ENCODE measurements at regions not wholly inside any gene's neighbourhood (a gene's known extent, or its start where the extent isn't known, plus 50 kb on each side); places are given as distances from the start of the nearest gene placed in this dataset.
A peak's percentile ranks its signal among the peaks of the same experiment; 100 is the strongest.

DNA sequence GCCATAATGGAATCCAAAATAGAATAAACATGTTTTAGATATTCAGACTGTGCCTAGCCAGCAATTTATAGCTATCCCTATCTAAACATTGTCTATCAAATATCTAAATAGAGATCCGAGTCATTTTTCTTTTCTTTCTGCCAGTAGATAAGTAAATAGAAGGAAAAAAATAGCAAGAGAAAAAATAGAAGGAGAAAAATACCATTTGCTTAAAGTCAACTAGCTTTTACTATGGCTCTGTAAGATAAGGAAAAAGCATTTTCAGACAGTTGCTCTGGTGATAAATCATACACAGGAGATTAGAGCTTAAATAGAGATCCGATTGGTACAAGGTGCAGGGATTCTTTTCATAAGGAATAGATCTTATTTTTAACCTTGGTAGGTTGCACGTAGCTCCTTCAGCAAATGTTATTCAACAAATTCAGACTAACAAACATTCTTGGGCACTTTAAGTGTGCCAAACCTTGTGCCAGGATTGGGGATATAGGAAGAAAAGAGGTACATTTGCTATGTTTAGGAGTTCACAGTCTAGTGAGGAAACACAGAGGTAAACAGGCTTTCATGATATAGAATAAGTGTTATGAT is 70.1 kb upstream of the CCDC190 start:
- H3K4me1 ChIP-seq (ENCODE audit: control insufficient read depth, extremely low read depth, insufficient read depth, low read length): no peaks in the 10 kb centered on the region
- no peak overlapping the region for H3K4me2 ChIP-seq (ENCODE audit: control insufficient read depth, extremely low read depth, insufficient read depth, low read depth, low read length)
- no peaks in the 10 kb centered on the region for H3K9me3 ChIP-seq (ENCODE audit: control insufficient read depth, low read depth, low read length)
- no peak overlapping the region for H3K27ac ChIP-seq (ENCODE audit: control insufficient read depth, insufficient read depth, low read length)
- no peak for TF ChIP-seq EZH2 (IDR thresholded peaks at IDR 0.05; ENCODE audit: low read length)
- TF ChIP-seq, protein P1, sequence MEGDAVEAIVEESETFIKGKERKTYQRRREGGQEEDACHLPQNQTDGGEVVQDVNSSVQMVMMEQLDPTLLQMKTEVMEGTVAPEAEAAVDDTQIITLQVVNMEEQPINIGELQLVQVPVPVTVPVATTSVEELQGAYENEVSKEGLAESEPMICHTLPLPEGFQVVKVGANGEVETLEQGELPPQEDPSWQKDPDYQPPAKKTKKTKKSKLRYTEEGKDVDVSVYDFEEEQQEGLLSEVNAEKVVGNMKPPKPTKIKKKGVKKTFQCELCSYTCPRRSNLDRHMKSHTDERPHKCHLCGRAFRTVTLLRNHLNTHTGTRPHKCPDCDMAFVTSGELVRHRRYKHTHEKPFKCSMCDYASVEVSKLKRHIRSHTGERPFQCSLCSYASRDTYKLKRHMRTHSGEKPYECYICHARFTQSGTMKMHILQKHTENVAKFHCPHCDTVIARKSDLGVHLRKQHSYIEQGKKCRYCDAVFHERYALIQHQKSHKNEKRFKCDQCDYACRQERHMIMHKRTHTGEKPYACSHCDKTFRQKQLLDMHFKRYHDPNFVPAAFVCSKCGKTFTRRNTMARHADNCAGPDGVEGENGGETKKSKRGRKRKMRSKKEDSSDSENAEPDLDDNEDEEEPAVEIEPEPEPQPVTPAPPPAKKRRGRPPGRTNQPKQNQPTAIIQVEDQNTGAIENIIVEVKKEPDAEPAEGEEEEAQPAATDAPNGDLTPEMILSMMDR (optimal IDR thresholded peaks at IDR 0.05 in 1 of 3, IDR thresholded peaks at IDR 0.05 in 1 of 3, conservative IDR thresholded peaks at IDR 0.05 in 1 of 3; ENCODE audit: extremely low read depth in 1 of 3, insufficient read depth in 2 of 3, low read length in 3 of 3): no peak
- H3K27me3 ChIP-seq (ENCODE audit: control insufficient read depth, extremely low read depth, insufficient read depth, low read length): no peaks in the 10 kb centered on the region
- H3K9me1 ChIP-seq (ENCODE audit: control insufficient read depth, extremely low read depth, insufficient read depth, low read length): no peaks in the 10 kb centered on the region
- H3K4me3 ChIP-seq (ENCODE audit: control insufficient read depth in 2 of 3, extremely low read depth in 1 of 3, insufficient read depth in 2 of 3, low read depth in 1 of 3, low read length in 3 of 3): no peak overlapping the region
- H3K9ac ChIP-seq (ENCODE audit: control insufficient read depth, extremely low read depth, insufficient read depth, low read length): no peak overlapping the region
- H3K79me2 ChIP-seq (ENCODE audit: control insufficient read depth, insufficient read depth, low read length): no peaks in the 10 kb centered on the region
- no peak for FAIRE-seq
- dilution Hi-C loops (cut with MboI; ENCODE audit: extremely low pct_ligation_motif_present, low sequenced_read_pairs): no loop called here
- DNase-seq (ENCODE audit: low read depth, low spot score): no peak
- peak overlapping the region; percentile 8 for H2AFZ ChIP-seq (ENCODE audit: control insufficient read depth, low read length)
- H4K20me1 ChIP-seq (ENCODE audit: control insufficient read depth, extremely low read depth, insufficient read depth, low read length): no peaks in the 10 kb centered on the region
- no peaks in the 10 kb centered on the region for H3K36me3 ChIP-seq (ENCODE audit: control insufficient read depth in 2 of 2, extremely low read depth in 1 of 2, insufficient read depth in 2 of 2, low read length in 2 of 2)

DNA sequence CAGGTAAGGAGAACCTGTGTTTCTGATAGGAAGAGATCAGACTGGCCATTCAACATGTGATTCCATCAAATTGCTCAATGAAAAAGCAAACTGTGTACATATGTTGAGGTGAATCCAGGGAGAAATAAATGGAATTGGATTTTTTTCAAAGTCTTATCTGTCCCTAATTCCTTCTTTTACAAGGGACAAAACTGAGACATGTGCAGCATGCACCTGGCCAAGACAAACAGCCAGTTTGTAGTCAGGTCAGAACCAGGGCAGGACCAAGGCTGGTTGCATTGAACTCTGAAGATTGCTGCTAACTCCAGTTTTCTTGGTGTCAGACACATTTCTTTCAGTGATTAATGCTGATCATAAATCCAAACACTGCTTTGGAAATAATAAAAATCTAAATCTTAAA is 69.6 kb upstream of the CCDC190 start:
- TF ChIP-seq EZH2 (IDR thresholded peaks at IDR 0.05; ENCODE audit: low read length): no peak
- TF ChIP-seq, protein P1 (optimal IDR thresholded peaks at IDR 0.05 in 1 of 3, IDR thresholded peaks at IDR 0.05 in 1 of 3, conservative IDR thresholded peaks at IDR 0.05 in 1 of 3; ENCODE audit: extremely low read depth in 1 of 3, insufficient read depth in 2 of 3, low read length in 3 of 3): no peak
- dilution Hi-C loops (cut with MboI; ENCODE audit: extremely low pct_ligation_motif_present, low sequenced_read_pairs): no loop called here
- FAIRE-seq: no peak

More for the DNA sequence above, 69.6 kb upstream of the CCDC190 start:
- Histone ChIP-seq H3K9me1 (ENCODE audit: control insufficient read depth, extremely low read depth, insufficient read depth, low read length) (no peaks in the 10 kb centered on the region), H3K4me1 (ENCODE audit: control insufficient read depth, extremely low read depth, insufficient read depth, low read length) (no peaks in the 10 kb centered on the region), H3K79me2 (ENCODE audit: control insufficient read depth, insufficient read depth, low read length) (no peaks in the 10 kb centered on the region), H3K9ac (ENCODE audit: control insufficient read depth, extremely low read depth, insufficient read depth, low read length) (no peak overlapping the region), H3K27ac (ENCODE audit: control insufficient read depth, insufficient read depth, low read length) (no peak overlapping the region), H4K20me1 (ENCODE audit: control insufficient read depth, extremely low read depth, insufficient read depth, low read length) (no peaks in the 10 kb centered on the region), H2AFZ (ENCODE audit: control insufficient read depth, low read length) (no peak overlapping the region), H3K27me3 (ENCODE audit: control insufficient read depth, extremely low read depth, insufficient read depth, low read length) (no peaks in the 10 kb centered on the region), H3K9me3 (ENCODE audit: control insufficient read depth, low read depth, low read length) (no peaks in the 10 kb centered on the region), H3K4me3 (ENCODE audit: control insufficient read depth in 2 of 3, extremely low read depth in 1 of 3, insufficient read depth in 2 of 3, low read depth in 1 of 3, low read length in 3 of 3) (no peak overlapping the region), H3K4me2 (ENCODE audit: control insufficient read depth, extremely low read depth, insufficient read depth, low read depth, low read length) (no peak overlapping the region), H3K36me3 (ENCODE audit: control insufficient read depth in 2 of 2, extremely low read depth in 1 of 2, insufficient read depth in 2 of 2, low read length in 2 of 2) (no peaks in the 10 kb centered on the region)
- no peak for DNase-seq (ENCODE audit: low read depth, low spot score)
